ENCODE measurements at regions not wholly inside any gene's neighbourhood (a gene's known extent, or its start where the extent isn't known, plus 50 kb on each side); places are given as distances from the start of the nearest gene placed in this dataset.
A peak's percentile ranks its signal among the peaks of the same experiment; 100 is the strongest.

DNA sequence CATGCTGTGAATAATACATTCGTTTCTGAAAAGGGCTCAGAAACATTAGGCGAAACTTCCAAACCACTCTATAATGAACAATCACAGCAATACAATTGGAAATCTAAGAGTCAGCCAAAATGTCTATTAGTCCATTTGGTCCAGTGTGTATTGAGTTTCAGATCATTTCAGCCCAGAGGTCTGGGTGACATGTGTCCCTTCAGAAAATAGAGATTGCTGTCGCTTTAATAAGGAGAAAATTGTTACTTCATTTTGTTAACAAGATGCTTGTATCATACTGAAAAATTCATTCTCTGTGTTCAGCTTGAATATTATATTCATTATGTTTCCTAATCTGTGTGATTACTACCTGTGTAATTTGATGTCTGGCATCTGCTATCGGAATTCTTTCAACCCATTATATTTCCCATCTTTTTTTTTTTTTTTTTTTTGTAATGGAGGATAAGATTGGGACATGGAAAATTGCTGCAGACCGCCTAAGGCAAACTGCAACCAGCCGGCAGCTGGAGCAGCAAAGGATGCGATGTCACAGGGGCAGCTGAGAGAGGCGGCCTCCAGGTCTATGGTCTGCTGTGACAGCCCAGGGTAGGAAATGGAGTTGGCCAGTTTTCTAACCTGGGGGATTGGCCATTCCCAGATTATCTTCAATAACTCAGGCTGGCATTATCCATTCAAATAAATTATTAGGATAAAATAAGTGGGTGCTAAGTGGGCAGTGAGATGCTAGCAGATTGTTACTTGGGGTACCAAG, 170.9 kb upstream of the NPVF start:
- Histone ChIP-seq H3K27me3 (ENCODE audit: low read depth) (peaks cover 24% of the 10 kb centered on the region), H3K9me3 (no peaks in the 10 kb centered on the region), H3K4me3 (no peak overlapping the region), H3K36me3 (replicated peaks) (no peaks in the 10 kb centered on the region), H3K4me1 (no peaks in the 10 kb centered on the region)
- DNase-seq (ENCODE audit: low spot score in 2 of 2): no peak
- in situ Hi-C loops (cut with MboI; ENCODE audit: low sequenced_read_pairs): no loop called here

DNA sequence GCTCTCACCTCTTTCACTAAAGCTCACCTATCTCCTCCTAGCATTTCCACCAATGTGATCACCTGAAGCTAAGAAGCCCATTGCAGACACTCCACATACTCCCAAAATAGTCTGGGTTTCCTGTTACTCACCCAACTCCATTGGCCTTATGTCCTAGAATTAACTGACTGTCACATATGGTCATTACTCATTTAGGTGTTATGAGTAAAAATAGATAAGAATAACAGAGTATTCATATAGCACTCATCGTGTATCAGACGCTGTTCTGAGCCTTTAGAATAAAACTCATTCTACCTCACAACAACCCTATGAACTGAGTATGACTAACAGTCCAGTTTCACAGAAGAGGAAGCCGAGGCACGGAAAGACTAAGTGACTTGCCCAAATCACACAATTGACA, 174.2 kb upstream of the NPVF start:
- DNase-seq (ENCODE audit: low spot score in 2 of 2): no peak
- no peak overlapping the region for H3K4me3 ChIP-seq
- in situ Hi-C loops (cut with MboI; ENCODE audit: low sequenced_read_pairs): loop anchor here (5.0 kb wide), 1 partner anchor 160 kb away; no protein-coding TSS in a partner anchor
- H3K27me3 ChIP-seq (ENCODE audit: low read depth): peaks cover 25% of the 10 kb centered on the region
- no peaks in the 10 kb centered on the region for H3K36me3 ChIP-seq (replicated peaks)
- no peaks in the 10 kb centered on the region for H3K4me1 ChIP-seq
- no peaks in the 10 kb centered on the region for H3K9me3 ChIP-seq

DNA sequence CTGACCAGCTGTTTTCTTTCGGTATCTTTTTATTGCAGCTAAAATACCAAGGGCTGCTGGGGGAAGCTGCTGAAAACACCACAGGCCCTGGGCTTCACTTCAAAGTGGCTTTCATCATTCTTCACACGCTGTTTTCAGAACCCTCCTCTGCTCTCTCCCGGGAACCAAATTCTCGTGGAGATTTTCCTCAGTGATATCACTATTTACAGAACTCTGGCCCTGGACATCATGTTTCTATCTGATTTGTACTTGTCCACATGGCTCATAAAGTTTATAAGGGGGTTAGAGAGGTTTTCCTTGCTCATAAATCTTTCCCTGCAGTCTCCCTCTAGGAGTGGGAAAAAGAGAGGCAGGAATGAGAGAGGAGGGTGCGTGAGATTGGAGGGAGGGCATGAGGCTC, 177.4 kb upstream of the NPVF start:
- Histone ChIP-seq H3K36me3 (replicated peaks) (no peaks in the 10 kb centered on the region), H3K4me3 (no peak overlapping the region), H3K27me3 (ENCODE audit: low read depth) (peaks cover 25% of the 10 kb centered on the region), H3K9me3 (no peaks in the 10 kb centered on the region), H3K4me1 (no peaks in the 10 kb centered on the region)
- in situ Hi-C loops (cut with MboI; ENCODE audit: low sequenced_read_pairs): no loop called here
- DNase-seq (ENCODE audit: low spot score in 2 of 2): no peak

DNA sequence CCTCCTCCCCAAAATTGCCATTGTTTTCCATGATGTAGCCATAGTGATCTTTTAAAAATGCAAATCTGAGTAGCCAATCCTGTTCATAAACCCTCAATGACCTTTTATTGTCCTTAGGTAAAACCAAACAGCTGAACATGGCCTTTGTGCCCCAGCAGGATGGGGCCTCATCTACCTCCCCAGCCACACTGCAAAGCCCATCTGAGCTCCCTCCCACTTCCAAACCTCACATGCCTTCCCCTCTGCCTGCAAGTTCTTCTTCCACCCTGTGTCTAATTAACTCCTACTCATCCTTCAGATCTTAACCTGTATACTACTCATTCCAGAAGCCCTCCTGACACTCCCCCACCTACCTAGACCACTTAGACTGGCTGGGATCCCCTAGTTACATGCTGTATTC, 178.8 kb upstream of the NPVF start:
- in situ Hi-C loops (cut with MboI; ENCODE audit: low sequenced_read_pairs): no loop called here

DNA sequence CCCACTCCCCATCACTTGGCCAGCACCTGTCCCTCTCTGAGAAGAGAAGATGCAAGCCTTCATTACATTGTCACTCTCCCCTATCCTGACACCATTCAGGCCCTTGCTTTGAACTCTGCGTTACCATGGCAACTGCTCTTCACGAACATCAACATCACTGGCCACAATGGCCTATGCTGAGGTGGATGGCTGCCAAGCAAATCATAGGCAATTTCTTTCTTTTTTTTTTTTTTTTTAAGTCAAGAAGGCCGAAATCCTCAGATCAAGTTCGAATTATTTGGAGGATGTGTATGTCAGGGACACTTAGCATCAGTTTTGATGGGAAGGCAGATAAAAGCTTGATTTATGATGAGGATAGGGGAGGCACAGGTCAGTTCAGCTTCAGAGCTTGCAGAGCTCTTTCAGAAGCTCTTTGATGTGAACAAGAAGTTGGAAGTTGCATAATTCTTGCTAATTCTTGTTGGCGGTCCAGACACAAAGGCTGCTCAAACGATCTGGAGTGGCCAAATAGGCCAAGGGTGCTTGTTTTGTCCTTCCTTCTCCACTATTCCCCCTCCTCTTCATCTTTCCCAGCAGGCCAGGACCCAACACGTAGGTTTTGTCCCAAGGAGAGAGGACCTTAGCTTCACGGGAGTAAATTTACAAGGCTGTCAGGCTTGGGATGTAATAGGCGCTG, 179.9 kb upstream of the NPVF start:
- H3K27me3 ChIP-seq (ENCODE audit: low read depth): peaks cover 14% of the 10 kb centered on the region
- DNase-seq (ENCODE audit: low spot score in 2 of 2): peak in 1 of 2 experiments; percentile 33

More for the DNA sequence above, 178.8 kb upstream of the NPVF start:
- DNase-seq (ENCODE audit: low spot score in 2 of 2): no peak
- Histone ChIP-seq H3K27me3 (ENCODE audit: low read depth) (peaks cover 18% of the 10 kb centered on the region; the same call in 1 of the 2 replicates), H3K36me3 (replicated peaks) (no peaks in the 10 kb centered on the region), H3K4me1 (no peaks in the 10 kb centered on the region), H3K4me3 (no peak overlapping the region), H3K9me3 (no peaks in the 10 kb centered on the region)

DNA sequence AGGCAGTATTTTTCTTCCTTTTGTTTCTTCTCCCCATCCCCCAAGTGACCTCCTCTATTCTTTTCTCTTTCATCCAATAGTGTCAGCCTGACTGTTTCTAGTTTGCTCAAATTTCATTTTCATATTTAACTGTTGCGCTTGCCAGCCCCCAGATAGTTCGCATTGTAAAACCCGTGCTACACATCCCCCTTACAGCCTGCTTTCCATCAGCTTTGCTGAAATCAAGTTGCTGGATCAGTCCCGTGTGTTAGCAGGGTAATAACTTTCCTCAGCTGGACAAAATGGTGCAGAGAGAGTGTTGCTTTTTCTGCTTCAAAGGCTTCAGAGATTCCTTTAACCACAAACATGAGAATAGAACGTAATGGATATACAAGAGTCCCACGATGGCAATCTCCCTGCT, 180.6 kb upstream of the NPVF start:
- Histone ChIP-seq H3K36me3 (replicated peaks) (no peaks in the 10 kb centered on the region), H3K9me3 (no peaks in the 10 kb centered on the region), H3K27me3 (ENCODE audit: low read depth) (peaks cover 8% of the 10 kb centered on the region), H3K4me1 (peaks cover 7% of the 10 kb centered on the region; the same call in 1 of the 2 replicates), H3K4me3 (no peak overlapping the region)
- in situ Hi-C loops (cut with MboI; ENCODE audit: low sequenced_read_pairs): no loop called here
- DNase-seq (ENCODE audit: low spot score in 2 of 2): no peak

More for the DNA sequence above, 179.9 kb upstream of the NPVF start:
- no peaks in the 10 kb centered on the region for H3K9me3 ChIP-seq
- H3K36me3 ChIP-seq (replicated peaks): no peaks in the 10 kb centered on the region
- no peak overlapping the region for H3K4me3 ChIP-seq
- H3K4me1 ChIP-seq: no peaks in the 10 kb centered on the region; the same call in 1 of the 2 replicates
- in situ Hi-C loops (cut with MboI; ENCODE audit: low sequenced_read_pairs): no loop called here

DNA sequence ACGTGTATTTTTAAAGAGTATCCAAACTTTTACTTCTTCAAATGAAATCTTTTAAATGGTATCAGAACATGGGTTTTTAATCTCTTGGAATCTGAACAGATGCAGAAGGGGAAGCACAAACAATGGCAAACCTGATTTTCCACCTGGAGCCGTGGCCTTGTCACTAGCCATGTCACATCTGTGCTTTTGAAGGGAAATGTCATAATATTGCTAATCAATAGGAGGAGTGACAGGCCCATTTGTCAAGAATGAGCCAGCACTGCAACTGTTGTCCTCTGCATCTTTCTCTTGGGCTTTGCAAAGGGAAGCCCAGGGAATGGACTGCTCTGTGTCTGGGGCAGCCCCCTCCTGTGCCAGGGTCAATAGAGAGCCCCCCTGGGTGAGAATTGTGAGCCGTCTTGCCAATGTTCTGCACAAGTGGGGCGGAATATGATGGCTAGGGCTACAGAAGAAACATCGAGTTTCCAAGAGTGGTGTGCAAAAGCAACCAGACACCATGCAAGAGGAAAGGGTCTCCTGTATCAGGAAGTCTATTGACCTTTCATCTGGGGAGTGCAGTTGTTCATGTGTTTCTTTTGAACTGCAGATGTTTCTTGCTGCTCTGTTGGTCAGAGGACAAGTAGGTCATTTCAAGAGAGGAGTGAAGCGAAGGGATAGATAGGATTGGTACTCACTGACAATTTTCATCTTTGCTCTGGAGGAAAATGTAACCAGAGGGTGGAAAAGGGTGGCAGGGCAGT, 181.8 kb upstream of the NPVF start:
- Histone ChIP-seq H3K36me3 (replicated peaks) (no peaks in the 10 kb centered on the region), H3K9me3 (no peaks in the 10 kb centered on the region)
- in situ Hi-C loops (cut with MboI; ENCODE audit: low sequenced_read_pairs): no loop called here

DNA sequence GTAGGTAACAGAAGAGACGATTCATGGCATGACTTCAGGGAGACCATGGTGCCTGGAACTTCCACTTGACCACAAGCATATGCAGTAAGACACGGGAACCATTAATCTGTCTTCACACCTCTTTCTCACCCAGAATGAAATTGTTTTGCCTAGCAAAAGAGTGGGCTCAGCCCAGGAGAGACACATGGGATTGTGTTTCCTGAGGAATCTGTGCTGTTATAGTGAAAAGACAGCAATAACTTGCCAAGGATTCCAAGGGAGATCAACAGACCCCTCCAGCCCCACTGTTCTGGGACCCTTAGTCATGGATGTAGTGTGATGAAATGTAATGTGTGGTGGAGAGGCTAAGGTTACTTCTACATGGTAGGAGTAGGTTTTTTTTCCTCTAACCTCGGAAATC, 192.5 kb upstream of the NPVF start:
- in situ Hi-C loops (cut with MboI; ENCODE audit: low sequenced_read_pairs): no loop called here
- H3K36me3 ChIP-seq (replicated peaks): no peaks in the 10 kb centered on the region
- peaks cover 37% of the 10 kb centered on the region for H3K27me3 ChIP-seq (ENCODE audit: low read depth)
- H3K9me3 ChIP-seq: no peaks in the 10 kb centered on the region
- no peak for DNase-seq (ENCODE audit: low spot score in 2 of 2)
- no peak overlapping the region for H3K4me3 ChIP-seq
- H3K4me1 ChIP-seq: no peaks in the 10 kb centered on the region

More for the DNA sequence above, 181.8 kb upstream of the NPVF start:
- H3K4me3 ChIP-seq: no peak overlapping the region
- H3K27me3 ChIP-seq (ENCODE audit: low read depth): peaks cover 4% of the 10 kb centered on the region
- DNase-seq (ENCODE audit: low spot score in 2 of 2): no peak
- peaks cover 10% of the 10 kb centered on the region; the same call in 1 of the 2 replicates for H3K4me1 ChIP-seq

DNA sequence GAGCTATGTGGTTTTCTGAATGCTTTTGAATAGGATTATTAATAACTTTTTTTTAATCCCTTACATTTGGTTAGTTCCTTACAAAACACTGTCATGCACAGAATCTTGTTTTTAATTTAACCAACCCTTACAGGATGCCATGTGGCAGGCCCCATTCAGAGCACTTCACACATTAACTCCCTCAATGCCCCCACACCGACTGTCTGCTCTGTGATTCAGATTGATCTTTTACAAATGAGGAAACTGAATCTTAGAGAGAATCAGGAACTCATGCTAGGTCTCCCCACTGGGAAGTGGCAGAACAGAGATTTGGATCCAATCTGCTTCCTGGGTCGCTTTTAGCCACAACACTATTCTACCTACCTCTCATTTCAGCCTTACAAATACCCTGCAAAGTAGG, 195.8 kb upstream of the NPVF start:
- Histone ChIP-seq H3K27me3 (ENCODE audit: low read depth) (peaks cover 41% of the 10 kb centered on the region), H3K9me3 (no peaks in the 10 kb centered on the region), H3K4me1 (peaks cover 11% of the 10 kb centered on the region), H3K36me3 (replicated peaks) (no peaks in the 10 kb centered on the region), H3K4me3 (no peak overlapping the region)
- in situ Hi-C loops (cut with MboI; ENCODE audit: low sequenced_read_pairs): no loop called here
- DNase-seq (ENCODE audit: low spot score in 2 of 2): no peak

DNA sequence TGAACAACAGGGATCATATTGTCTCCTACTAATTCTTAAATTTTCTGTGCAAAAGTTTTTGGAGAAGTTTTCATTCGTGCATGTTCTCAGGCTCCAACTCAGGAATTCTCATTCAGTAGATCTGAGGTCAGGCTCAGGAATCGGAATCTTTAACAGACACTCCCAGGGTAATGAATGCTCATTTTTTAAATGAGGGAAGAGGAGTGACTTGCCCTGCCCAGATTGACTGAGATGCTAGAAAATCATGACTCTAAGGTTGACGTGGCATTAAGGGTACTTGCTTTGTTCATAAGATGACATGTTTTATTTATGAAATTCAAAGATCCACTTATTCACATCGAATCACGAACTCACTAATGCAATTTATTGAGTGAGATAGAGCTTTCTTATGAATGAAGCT, 196.6 kb upstream of the NPVF start:
- H3K27me3 ChIP-seq (ENCODE audit: low read depth): peaks cover 43% of the 10 kb centered on the region
- H3K36me3 ChIP-seq (replicated peaks): no peaks in the 10 kb centered on the region
- peaks cover 15% of the 10 kb centered on the region for H3K4me1 ChIP-seq
- in situ Hi-C loops (cut with MboI; ENCODE audit: low sequenced_read_pairs): no loop called here
- H3K9me3 ChIP-seq: no peaks in the 10 kb centered on the region
- DNase-seq (ENCODE audit: low spot score in 2 of 2): no peak
- H3K4me3 ChIP-seq: no peak overlapping the region

DNA sequence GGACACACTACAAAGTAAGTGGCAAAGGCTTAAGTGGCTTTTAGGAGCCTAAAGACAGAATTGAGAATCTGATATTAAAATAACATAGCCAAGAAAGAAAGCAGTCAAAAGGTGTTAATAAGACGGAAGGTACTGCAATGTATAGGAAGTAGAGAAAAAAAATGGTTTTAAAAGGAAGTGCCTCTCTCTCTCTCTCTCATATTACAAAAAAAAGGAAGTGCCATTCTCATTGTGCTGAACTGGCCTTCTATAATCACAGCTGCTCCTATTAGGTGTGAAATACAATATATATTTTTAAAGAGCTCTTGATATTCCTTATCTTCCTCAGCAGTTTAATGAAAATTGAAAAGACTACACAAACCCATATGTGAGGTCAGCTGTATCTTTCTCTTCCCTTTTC, 199.4 kb upstream of the NPVF start:
- H3K4me3 ChIP-seq: no peak overlapping the region
- no peaks in the 10 kb centered on the region for H3K36me3 ChIP-seq (replicated peaks)
- no peak for DNase-seq (ENCODE audit: low spot score in 2 of 2)
- peaks cover 15% of the 10 kb centered on the region for H3K4me1 ChIP-seq
- in situ Hi-C loops (cut with MboI; ENCODE audit: low sequenced_read_pairs): no loop called here
- peaks cover 29% of the 10 kb centered on the region for H3K27me3 ChIP-seq (ENCODE audit: low read depth)
- no peaks in the 10 kb centered on the region for H3K9me3 ChIP-seq

DNA sequence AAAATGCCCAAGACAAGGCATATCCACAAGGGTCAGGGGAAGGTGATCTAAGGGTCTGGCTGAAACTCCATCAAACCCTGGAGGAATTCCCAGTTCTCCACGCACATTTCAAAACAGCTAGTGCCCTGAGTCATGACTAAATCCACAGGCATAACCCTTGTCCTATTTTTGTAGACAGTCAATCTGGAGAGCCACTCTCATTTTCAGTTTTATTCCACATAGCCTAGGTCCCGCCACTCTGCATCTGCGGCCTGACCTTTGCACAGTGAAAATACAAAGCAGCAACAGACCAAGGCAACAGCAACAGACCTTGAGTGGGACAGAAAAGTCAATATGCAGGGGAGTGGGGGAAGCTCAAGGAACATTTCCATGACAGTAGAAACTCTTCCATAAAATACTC, 201.4 kb upstream of the NPVF start:
- H3K27me3 ChIP-seq (ENCODE audit: low read depth): peaks cover 24% of the 10 kb centered on the region
- in situ Hi-C loops (cut with MboI; ENCODE audit: low sequenced_read_pairs): no loop called here
- no peak overlapping the region for H3K4me3 ChIP-seq
- no peak for DNase-seq (ENCODE audit: low spot score in 2 of 2)
- no peaks in the 10 kb centered on the region for H3K9me3 ChIP-seq
- H3K36me3 ChIP-seq (replicated peaks): no peaks in the 10 kb centered on the region
- H3K4me1 ChIP-seq: peaks cover 15% of the 10 kb centered on the region

DNA sequence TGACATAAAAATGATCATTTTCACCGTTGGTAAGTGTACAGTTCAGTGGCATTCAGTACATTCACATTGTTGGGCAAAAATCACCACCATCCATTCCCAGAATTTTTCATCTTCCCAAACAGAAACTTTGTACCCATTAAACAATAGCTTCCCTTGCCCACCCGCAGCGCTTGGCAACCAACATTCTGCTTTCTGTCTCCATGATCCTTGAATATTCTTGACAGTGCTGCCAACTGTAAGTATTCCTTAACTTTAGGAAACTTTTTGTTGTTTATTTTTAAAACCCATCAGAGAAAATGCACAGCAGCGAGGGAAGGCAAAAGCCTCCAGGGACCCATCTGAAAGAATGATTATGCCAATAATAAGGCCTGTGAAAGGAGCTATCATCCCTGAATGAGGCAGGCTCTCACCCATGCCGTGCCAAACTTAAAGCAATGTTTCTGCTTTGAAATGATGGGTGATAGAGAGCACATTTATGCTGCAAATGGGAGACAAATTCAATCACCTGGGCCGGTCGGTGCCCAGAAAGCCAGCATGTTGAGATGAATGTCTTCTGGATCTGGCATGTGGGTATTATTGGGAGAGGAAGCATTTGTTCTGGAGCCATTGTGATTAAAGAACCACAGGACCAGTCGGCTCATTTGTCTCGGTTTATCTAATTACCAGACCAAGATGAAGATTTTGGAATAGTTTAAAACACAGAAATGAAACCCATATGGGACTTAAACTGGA, 202.1 kb upstream of the NPVF start:
- Histone ChIP-seq H3K4me1 (peaks cover 15% of the 10 kb centered on the region), H3K9me3 (no peaks in the 10 kb centered on the region), H3K4me3 (no peak overlapping the region), H3K36me3 (replicated peaks) (no peaks in the 10 kb centered on the region), H3K27me3 (ENCODE audit: low read depth) (peaks cover 21% of the 10 kb centered on the region)
- in situ Hi-C loops (cut with MboI; ENCODE audit: low sequenced_read_pairs): no loop called here
- DNase-seq (ENCODE audit: low spot score in 2 of 2): no peak

Data from HAP-1 (cell line).